ENCODE measurements at regions not wholly inside any gene's neighbourhood (a gene's known extent, or its start where the extent isn't known, plus 50 kb on each side); places are given as distances from the start of the nearest gene placed in this dataset.

GRCh38 chr2:12106440-12107080 is 360.1 kb downstream of the LPIN1 start:
- DNase-seq (ENCODE audit: low spot score): peak; percentile 81
- peak; percentile 87 for FAIRE-seq

DNA sequence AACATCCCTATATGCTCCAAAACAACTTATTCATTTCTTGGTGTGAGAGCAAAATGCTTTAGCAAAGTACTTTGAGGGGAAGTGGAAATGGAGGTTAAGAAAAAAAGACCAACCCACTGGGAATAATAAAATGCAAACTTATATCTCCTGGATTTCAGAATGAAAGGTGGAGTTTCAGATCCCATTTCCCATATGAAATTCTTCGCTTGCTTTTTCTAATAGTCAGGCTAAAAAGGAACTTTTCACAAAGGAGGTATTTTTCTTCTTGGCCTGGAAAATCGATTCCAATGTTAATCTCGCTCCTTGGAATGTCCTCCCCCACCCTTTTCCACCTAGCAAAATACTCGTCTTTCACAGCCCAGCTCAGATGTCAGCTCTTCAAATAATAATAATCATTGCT is 360.9 kb downstream of the LPIN1 start:
- DNase-seq (ENCODE audit: low spot score): no peak
- no peak for FAIRE-seq

GRCh38 chr2:12107939-12108338 is 361.5 kb downstream of the LPIN1 start:
- DNase-seq (ENCODE audit: low spot score): no peak
- no peak for FAIRE-seq

GRCh38 chr2:12109363-12110017 is 363.1 kb downstream of the LPIN1 start:
- FAIRE-seq (no peak), DNase-seq (ENCODE audit: low spot score) (no peak)

- DNase-seq (ENCODE audit: low spot score): no peak
Measured at GRCh38 chr2:12110074-12110473, 363.6 kb downstream of the LPIN1 start.

GRCh38 chr2:12110481-12110880 is 364.0 kb downstream of the LPIN1 start:
- DNase-seq (ENCODE audit: low spot score) (no peak), FAIRE-seq (no peak)

More at GRCh38 chr2:12110074-12110473, 363.6 kb downstream of the LPIN1 start:
- FAIRE-seq: no peak

DNA sequence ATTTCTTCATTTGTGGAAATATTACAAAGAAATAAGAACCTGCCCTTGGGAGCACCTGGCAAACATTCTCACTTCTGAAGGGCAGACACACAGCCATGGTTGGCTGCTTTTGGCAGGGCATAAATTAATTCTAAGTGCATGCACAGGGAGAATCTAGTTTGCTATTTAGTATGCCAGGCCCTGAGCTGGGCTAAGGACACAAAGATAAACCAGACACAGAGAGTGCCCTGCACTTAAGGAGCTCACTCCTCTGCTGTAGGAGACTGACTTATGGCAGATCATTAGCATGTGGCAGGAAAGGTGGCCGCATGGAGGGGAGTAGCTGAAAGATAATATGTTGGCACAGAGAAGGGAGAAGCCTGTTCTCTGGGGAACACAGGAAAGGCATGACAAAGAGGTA is 367.0 kb downstream of the LPIN1 start:
- FAIRE-seq (no peak), DNase-seq (ENCODE audit: low spot score) (no peak)

DNA sequence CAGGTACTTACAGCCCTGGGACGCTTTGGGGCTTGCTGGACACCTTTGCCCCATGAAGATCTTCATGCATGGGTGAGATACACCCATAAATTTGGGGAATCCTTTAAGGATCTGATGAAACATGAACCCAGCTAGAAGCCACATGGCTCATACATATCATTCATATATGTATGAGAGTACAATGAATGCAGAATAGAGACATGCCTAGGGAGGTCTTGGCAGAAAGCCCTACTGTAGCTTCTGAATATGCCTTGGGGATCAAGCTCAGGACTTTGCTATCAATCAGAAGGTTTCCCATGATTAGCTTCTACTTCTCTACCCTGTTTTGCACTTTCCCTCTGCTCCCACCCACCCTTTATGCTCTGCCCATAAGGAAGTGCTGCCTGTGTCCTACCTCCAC is 368.4 kb downstream of the LPIN1 start:
- DNase-seq (ENCODE audit: low spot score) (no peak), FAIRE-seq (no peak)

DNA sequence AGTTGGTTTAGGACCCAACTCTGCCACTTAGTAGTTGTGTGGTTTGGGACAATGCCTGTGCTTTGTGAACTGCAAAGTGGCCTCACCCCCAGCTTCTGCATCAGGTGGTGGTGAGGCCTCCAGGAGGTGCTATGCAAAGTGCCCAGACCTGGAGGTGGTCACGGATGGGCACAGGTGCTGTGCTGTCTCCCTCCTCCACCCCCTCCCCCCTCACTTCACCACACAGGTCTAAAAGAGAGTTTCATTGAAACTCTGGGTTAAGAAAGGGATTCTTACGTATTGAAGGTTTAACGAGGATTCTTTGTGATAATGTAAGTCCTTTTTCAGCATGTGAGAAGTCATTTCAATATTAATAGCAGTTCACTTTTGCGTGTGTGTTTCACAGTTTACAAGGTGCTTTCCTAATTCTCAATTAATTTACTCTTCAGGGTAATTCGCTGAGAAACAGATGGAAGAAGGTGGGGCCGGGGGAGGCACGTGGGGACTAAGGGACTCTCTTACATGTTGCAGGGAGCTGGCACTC is 369.9 kb downstream of the LPIN1 start:
- DNase-seq (ENCODE audit: low spot score) (no peak), FAIRE-seq (no peak)

DNA sequence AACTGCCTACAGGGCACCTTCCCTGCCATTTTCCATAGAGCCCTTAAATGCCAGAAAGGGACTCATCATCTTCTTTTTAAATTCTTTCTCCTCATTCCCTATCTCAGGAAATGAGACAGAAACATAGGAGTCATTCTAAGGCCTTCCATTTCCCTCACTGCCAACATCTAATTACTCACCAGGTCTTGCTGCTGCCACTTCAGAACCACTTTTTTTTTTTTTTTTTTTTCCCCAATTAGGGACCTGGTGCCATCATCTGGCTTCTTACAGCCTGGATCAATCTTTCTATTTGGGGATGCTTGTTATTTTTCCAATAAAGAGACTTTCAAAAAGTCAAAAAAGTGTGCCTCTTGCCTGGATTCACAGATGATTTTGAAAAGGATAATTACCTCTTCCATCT is 373.4 kb downstream of the LPIN1 start:
- DNase-seq (ENCODE audit: low spot score): no peak
- no peak for FAIRE-seq

DNA sequence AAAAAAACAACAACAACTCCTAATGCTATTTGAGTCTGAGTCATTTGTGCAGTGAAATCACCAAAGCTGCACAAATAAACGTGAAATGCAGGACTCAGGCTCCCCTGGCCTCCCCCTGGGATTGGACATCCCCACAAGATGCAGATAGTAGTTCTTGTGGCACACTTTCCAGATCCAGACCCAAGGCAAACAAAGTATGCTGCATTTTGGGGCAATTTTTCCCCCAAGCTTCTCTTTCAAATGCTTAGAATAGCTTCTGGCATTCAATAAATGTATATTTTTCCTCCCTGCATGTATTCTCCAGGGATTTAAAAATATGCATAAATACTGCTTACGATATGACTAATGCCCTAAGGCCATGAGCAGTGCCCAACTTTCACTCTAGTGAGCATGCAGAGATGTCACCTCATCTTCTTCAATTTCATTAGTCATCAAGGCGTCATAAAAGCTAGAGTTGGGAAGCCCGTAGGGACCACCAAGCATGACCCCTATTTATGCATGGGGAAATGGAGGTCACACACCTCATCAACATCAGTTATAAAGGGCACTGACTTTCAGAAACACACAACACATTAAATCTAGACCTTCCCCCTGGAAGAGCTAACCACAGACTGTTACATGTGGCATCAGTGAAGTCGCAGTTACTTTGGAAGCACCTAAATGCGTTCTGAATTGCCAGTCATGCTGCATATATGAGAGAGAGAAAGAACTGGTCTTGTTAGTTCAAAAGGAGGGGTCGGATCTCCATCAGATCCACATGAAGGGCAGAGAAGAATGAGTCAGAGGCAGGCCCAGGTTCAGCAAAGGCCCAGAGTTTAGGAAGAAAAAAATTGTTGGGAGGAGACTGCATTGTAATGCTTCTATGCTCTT is 374.1 kb downstream of the LPIN1 start:
- DNase-seq (ENCODE audit: low spot score) (no peak), FAIRE-seq (no peak)

GRCh38 chr2:12124790-12125189 is 378.4 kb downstream of the LPIN1 start:
- no peak for DNase-seq (ENCODE audit: low spot score)
- no peak for FAIRE-seq

- DNase-seq (ENCODE audit: low spot score) (no peak), FAIRE-seq (no peak)
Measured at GRCh38 chr2:12126318-12126717, 379.9 kb downstream of the LPIN1 start.

DNA sequence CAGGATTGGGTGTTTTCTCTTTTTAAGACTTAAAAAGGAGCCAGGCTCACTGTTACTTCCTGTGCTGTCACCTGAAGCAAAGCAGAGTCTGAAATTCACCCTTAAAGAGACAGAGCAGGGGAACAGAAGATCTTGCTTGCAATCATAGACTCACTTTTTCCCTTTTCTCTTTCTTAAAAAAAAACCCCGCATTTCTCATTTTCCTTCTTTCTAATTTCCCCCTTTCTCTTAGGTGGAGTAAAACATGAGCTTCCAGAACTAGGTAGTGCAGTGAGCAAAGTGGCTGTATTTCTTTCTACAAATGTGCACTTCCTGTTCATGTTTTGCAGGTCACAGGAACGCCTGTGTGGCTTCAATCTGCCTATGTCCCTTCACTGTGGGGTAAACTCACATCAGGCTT is 381.2 kb downstream of the LPIN1 start:
- FAIRE-seq (no peak), DNase-seq (ENCODE audit: low spot score) (no peak)

- DNase-seq (ENCODE audit: low spot score) (no peak), FAIRE-seq (no peak)
Measured at GRCh38 chr2:12131975-12132374, 385.5 kb downstream of the LPIN1 start.

DNA sequence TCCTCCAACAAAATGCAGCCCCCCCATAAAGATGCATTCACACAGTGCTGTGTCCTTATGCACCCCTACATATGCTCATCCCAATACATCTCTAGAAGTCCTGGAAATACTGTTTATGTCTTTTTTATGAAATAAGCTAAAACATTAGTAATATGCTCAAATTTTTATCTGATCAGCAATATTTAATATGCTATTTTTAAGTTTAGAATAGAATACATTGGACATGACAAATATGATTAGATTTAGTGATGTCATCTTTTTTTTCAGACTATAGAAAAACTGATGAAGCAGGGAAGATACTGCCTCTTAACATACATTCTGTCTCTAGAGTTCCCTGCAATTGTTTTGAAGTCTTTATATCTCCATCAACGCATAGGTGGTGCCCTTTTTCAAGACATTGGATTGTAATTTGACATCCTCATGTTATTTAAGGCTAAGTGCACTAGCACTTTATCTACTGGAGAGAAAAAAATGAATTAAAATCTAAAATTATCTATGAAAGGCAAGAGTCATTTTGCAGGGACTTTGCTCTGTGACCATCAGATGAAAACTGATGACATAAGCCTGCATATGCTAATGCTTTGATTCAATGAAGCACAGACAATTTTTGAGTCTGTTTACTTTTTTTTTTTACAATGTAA is 395.3 kb downstream of the LPIN1 start:
- FAIRE-seq: no peak
- no peak for DNase-seq (ENCODE audit: low spot score)

DNA sequence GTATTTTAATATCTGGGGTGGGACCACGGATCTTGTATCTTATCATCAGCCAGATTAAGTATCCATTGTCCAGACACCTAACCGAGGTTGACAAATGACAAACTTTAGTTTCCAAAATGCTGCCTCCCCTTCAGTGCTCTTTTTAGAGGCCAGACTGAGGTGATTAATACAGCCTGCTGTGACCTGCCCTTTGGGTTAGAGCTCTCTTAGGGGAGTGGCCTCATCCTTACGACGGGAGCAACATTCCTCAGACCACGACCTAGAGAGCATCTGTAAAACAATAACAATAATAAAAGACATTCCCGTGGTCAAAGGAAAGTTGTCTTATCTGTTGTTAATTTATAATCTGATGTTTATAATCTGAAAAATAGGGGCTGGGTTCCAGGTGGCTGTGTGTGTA is 405.3 kb downstream of the LPIN1 start:
- no peak for FAIRE-seq
- DNase-seq (ENCODE audit: low spot score): no peak

- no peak for FAIRE-seq
Measured at GRCh38 chr2:12152888-12153287, 406.5 kb downstream of the LPIN1 start.

GRCh38 chr2:12155303-12156051 is 409.0 kb downstream of the LPIN1 start:
- no peak for DNase-seq (ENCODE audit: low spot score)
- FAIRE-seq: no peak

More at GRCh38 chr2:12152888-12153287, 406.5 kb downstream of the LPIN1 start:
- DNase-seq (ENCODE audit: low spot score): no peak

- DNase-seq (ENCODE audit: low spot score) (no peak), FAIRE-seq (no peak)
Measured at GRCh38 chr2:12156349-12156748, 409.9 kb downstream of the LPIN1 start.

DNA sequence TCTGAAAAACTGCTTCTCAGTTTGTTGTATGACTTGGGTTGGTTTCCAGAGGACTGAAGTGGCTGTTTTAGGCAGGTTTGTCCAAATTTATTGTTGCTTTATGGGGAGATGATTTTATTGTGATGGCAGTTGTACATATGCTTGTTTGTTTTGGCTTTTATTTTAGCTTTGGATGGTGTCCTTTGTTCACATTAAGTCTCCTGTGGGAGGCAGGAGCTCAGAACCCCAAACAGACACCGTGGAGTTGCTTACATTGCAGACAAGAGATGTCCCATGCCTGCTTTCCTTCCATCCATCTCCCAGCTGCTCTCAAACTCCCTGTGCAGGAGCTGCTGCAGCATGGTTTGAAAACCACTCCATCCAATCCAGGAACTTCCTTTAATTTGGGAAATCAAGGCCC is 414.7 kb downstream of the LPIN1 start:
- FAIRE-seq: no peak
- DNase-seq (ENCODE audit: low spot score): no peak

All from RCC 7860 (cell line).